GM19438 (cell line): ENCODE measurements at regions not wholly inside any gene's neighbourhood (a gene's known extent, or its start where the extent isn't known, plus 50 kb on each side); places are given as distances from the start of the nearest gene placed in this dataset.

ENCODE experiments used
- ATAC-seq: cut with Tn5 transposase; IDR thresholded peaks from one replicate; pipeline ENCODE4 v1.9.1; 2021; ENCODE audit warnings: low read depth; ENCODE audit not compliant: unreplicated experiment

- no peak for ATAC-seq
These were observed 1106.4 kb upstream of the ZEB2 start for GRCh38 chr2:145626301-145626700.

- no peak for ATAC-seq
These were observed 1105.2 kb upstream of the ZEB2 start for GRCh38 chr2:145625111-145625510.

GRCh38 chr2:145623136-145623535 lies 1103.2 kb upstream of the ZEB2 start:
- ATAC-seq: no peak

- no peak for ATAC-seq
These were observed 1102.4 kb upstream of the ZEB2 start for GRCh38 chr2:145622285-145622684.

GRCh38 chr2:145617906-145618305 lies 1098.0 kb upstream of the ZEB2 start:
- no peak for ATAC-seq

GRCh38 chr2:145617420-145617819 lies 1097.5 kb upstream of the ZEB2 start:
- ATAC-seq: no peak

- no peak for ATAC-seq
These were observed 1095.7 kb upstream of the ZEB2 start for GRCh38 chr2:145615626-145616025.

GRCh38 chr2:145609951-145610350 lies 1090.0 kb upstream of the ZEB2 start:
- ATAC-seq: no peak

- no peak for ATAC-seq
These were observed 1081.5 kb upstream of the ZEB2 start for GRCh38 chr2:145601361-145601925.

- no peak for ATAC-seq
These were observed 1080.9 kb upstream of the ZEB2 start for GRCh38 chr2:145600811-145601210.

GRCh38 chr2:145599756-145600155 lies 1079.8 kb upstream of the ZEB2 start:
- no peak for ATAC-seq

GRCh38 chr2:145598434-145598833 lies 1078.5 kb upstream of the ZEB2 start:
- ATAC-seq: no peak

- ATAC-seq: no peak
These were observed 1077.9 kb upstream of the ZEB2 start for GRCh38 chr2:145597809-145598208.

- ATAC-seq: no peak
These were observed 1077.1 kb upstream of the ZEB2 start for GRCh38 chr2:145597006-145597405.

- ATAC-seq: no peak
These were observed 1076.5 kb upstream of the ZEB2 start for GRCh38 chr2:145596416-145596815.

GRCh38 chr2:145595296-145595695 lies 1075.4 kb upstream of the ZEB2 start:
- ATAC-seq: no peak

- no peak for ATAC-seq
These were observed 1074.2 kb upstream of the ZEB2 start for GRCh38 chr2:145593991-145594614.

GRCh38 chr2:145593280-145593679 lies 1073.4 kb upstream of the ZEB2 start:
- no peak for ATAC-seq

- no peak for ATAC-seq
These were observed 1072.4 kb upstream of the ZEB2 start for GRCh38 chr2:145592361-145592760.

- ATAC-seq: no peak
These were observed 1071.3 kb upstream of the ZEB2 start for GRCh38 chr2:145591109-145591809.

GRCh38 chr2:145587922-145588321 lies 1068.0 kb upstream of the ZEB2 start:
- ATAC-seq: no peak

- no peak for ATAC-seq
These were observed 1064.4 kb upstream of the ZEB2 start for GRCh38 chr2:145584353-145584752.
